Esophagus muscularis mucosa (tissue), 4 donors: ENCODE measurements at regions not wholly inside any gene's neighbourhood (a gene's known extent, or its start where the extent isn't known, plus 50 kb on each side); places are given as distances from the start of the nearest gene placed in this dataset.

Experiments used
- DNase-seq: peaks from one replicate; pipeline ENCODE4 v3.0.0-alpha.2; 2017; ENCODE audit errors: extremely low spot score
- H3K27ac ChIP-seq, 4 donors: fragments of 200-600 bp; sonication (generic); replicated peaks in 1 of 4; 1 replicate in 3 of 4; 2 replicates in 1 of 4; pipeline ENCODE4 v1.5.1; 2016 to 2019; ENCODE audit warnings: mild to moderate bottlenecking in 1 of 4
- H3K27me3 ChIP-seq, 4 donors: fragments of 200-600 bp; sonication (generic); one replicate each; pipeline versions ENCODE4 v1.5.1 to v1.6.0; 2016 to 2019
- H3K36me3 ChIP-seq, 4 donors: fragments of 200-600 bp; sonication (generic); one replicate each; pipeline ENCODE4 v1.5.1; 2016 to 2019
- H3K4me1 ChIP-seq, 4 donors: fragments of 200-600 bp; sonication (generic); one replicate each; pipeline ENCODE4 v1.5.1; 2016 to 2019
- H3K4me3 ChIP-seq, 4 donors: fragments of 200-600 bp; sonication (generic); 1 replicate in 2 of 4; 2 replicates in 2 of 4; pipeline ENCODE4 v1.5.1; 2016 to 2019; ENCODE audit warnings: mild to moderate bottlenecking in 4 of 4, moderate library complexity in 1 of 4
- H3K9me3 ChIP-seq, 4 donors: fragments of 200-600 bp; sonication (generic); 1 replicate in 3 of 4; 2 replicates in 1 of 4; pipeline ENCODE4 v1.5.1; 2016 to 2019
- EP300 ChIP-seq: sonication (generic); formaldehyde crosslinking; IDR thresholded peaks from one replicate; pipeline ENCODE4 v1.6.1; 2017; ENCODE audit warnings: antibody characterized with exemption
- POLR2A ChIP-seq: fragments of 450-650 bp; IDR thresholded peaks from one replicate; pipeline ENCODE4 v1.6.1; 2017; ENCODE audit warnings: antibody characterized with exemption, moderate library complexity, mild to moderate bottlenecking, low read depth
- POLR2AphosphoS5 ChIP-seq, 2 donors: sonication (generic); formaldehyde crosslinking; IDR thresholded peaks; one replicate each; pipeline ENCODE4 v1.6.1; 2017; ENCODE audit warnings: antibody characterized with exemption in 2 of 2
- WGBS: methylation state at CpG from one replicate; pipeline ENCODE4 v1.1.5; 2018; 5-methylcytosine and 5-hydroxymethylcytosine counted together
- intact Hi-C: fragments of 100-400 bp; cut with DNase I; formaldehyde crosslinking; loops from one replicate; pipeline ENCODE4 v1.15.1; 2023
- TF ChIP-seq, protein P1 (sequence below), 3 experiments: fragments of 200-600 bp in 2 of 3; fragments of 450-650 bp in 1 of 3; sonication (generic) in 2 of 3; IDR thresholded peaks; one replicate each; pipeline ENCODE4 v1.5.1; 2017 to 2019; ENCODE audit warnings: antibody characterized with exemption in 3 of 3, mild to moderate bottlenecking in 2 of 3, moderate library complexity in 1 of 3

DNA sequence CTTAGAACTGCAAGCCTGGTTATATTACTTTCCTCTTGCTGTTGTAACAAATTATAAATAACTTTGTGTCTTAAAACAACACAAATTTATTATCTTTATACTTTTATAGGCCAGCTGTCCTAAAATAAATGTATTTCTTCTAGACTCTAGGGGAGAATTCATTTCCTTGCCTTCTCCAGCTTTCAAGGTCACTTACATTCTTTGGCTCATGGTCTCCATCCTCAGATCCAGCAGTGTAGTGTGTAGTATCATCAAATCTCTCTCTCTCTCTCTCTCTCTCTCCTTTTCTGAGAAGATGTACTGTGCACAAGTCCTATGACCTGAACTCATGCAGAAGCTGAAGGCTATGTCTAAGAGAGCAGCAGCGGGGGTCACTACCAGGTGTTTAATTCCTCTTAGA lies 1510.6 kb downstream of the MRPL39 start:
- H3K4me1 ChIP-seq: no peaks in the 10 kb centered on the region
- WGBS: 92% methylated on average over 1 of the region's 1 CpG
- DNase-seq: no peak
- no peak for TF ChIP-seq POLR2A
- TF ChIP-seq POLR2AphosphoS5 (IDR thresholded peaks at IDR 0.05): no peak
- TF ChIP-seq, protein P1, sequence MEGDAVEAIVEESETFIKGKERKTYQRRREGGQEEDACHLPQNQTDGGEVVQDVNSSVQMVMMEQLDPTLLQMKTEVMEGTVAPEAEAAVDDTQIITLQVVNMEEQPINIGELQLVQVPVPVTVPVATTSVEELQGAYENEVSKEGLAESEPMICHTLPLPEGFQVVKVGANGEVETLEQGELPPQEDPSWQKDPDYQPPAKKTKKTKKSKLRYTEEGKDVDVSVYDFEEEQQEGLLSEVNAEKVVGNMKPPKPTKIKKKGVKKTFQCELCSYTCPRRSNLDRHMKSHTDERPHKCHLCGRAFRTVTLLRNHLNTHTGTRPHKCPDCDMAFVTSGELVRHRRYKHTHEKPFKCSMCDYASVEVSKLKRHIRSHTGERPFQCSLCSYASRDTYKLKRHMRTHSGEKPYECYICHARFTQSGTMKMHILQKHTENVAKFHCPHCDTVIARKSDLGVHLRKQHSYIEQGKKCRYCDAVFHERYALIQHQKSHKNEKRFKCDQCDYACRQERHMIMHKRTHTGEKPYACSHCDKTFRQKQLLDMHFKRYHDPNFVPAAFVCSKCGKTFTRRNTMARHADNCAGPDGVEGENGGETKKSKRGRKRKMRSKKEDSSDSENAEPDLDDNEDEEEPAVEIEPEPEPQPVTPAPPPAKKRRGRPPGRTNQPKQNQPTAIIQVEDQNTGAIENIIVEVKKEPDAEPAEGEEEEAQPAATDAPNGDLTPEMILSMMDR (IDR thresholded peaks at IDR 0.05): no peak
- H3K27ac ChIP-seq: no peak overlapping the region
- no peaks in the 10 kb centered on the region for H3K27me3 ChIP-seq
- no peak overlapping the region for H3K4me3 ChIP-seq
- intact Hi-C loops: no loop called here
- H3K9me3 ChIP-seq: no peaks in the 10 kb centered on the region
- no peaks in the 10 kb centered on the region for H3K36me3 ChIP-seq

DNA sequence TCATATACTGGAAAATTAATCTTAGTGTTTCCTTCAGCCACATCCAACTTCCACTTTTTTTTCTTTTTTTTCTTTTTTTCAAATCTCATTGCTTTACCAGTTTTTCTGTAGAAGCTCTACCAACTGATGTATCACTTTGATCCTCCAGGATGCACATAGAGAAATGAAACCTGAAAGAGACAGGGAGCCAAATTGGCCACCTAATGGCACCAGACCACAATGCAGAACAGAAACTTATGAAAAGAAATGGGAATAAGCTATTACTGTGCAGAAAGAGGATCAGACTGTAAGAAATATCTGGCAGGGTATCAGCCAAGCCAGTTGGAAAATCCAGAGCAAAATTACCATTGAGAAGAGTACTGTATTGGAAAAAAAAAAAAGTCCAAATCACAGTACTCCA lies 1514.2 kb downstream of the MRPL39 start:
- Histone ChIP-seq H3K27me3 (no peaks in the 10 kb centered on the region), H3K9me3 (no peaks in the 10 kb centered on the region), H3K27ac (no peak overlapping the region), H3K4me1 (no peaks in the 10 kb centered on the region), H3K36me3 (no peaks in the 10 kb centered on the region), H3K4me3 (no peak overlapping the region)
- intact Hi-C loops: no loop called here
- DNase-seq: no peak
- no peak for TF ChIP-seq POLR2A
- no peak for TF ChIP-seq POLR2AphosphoS5 (IDR thresholded peaks at IDR 0.05)
- TF ChIP-seq, protein P1 (IDR thresholded peaks at IDR 0.05): no peak
- TF ChIP-seq EP300: no peak

DNA sequence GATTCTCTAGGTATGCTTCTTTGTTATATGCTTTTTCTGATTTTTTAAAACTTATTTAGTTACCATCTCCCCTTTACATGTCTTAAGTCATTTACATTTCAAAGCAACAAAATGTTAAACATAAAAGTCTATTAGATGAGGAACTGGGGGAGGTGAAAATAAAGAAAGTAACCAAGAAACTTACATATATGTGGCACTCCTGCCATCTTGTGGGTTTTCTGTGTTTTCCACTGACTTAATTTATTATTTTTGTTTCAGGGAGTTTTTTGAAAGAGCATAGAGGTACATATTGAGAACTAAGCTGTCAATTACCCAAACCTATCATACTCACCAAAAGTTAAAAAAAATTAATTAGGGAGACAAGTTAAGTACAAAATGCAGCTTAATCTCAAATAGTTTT lies 1531.1 kb downstream of the MRPL39 start:
- TF ChIP-seq POLR2A (no peak), EP300 (no peak), POLR2AphosphoS5 (IDR thresholded peaks at IDR 0.05) (no peak)
- TF ChIP-seq, protein P1 (IDR thresholded peaks at IDR 0.05): no peak
- H3K4me3 ChIP-seq: no peak overlapping the region
- intact Hi-C loops: no loop called here
- H3K27me3 ChIP-seq: no peaks in the 10 kb centered on the region
- DNase-seq: no peak
- no peaks in the 10 kb centered on the region for H3K36me3 ChIP-seq
- H3K27ac ChIP-seq: no peak overlapping the region
- no peaks in the 10 kb centered on the region for H3K4me1 ChIP-seq
- peaks cover 0 to 10% (median 5%) of the 10 kb centered on the region in 4 donors for H3K9me3 ChIP-seq

DNA sequence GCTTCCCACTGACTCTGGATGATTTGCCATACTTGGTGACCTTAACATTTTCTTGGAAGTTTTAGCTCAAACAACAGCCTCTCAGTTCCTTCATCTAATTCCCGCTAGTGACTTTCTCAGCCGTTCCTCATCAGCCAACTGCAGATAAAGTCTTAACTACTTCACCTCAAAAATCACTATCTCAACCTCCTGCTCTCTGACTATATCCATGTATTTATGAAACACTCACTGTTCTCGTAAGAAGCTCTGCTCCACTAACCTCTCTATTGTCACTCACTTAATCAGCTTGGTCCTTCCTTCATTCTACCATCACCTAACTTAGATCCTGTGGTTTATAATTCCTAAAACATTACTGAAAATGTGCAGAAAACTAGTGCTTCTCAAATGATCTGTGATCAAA lies 1551.6 kb downstream of the MRPL39 start:
- WGBS: 67% methylated on average over 3 of the region's 3 CpGs
- TF ChIP-seq EP300 (no peak), POLR2A (no peak), POLR2AphosphoS5 (IDR thresholded peaks at IDR 0.05) (no peak)
- TF ChIP-seq, protein P1 (IDR thresholded peaks at IDR 0.05): no peak
- Histone ChIP-seq H3K4me3 (no peak overlapping the region), H3K27ac (no peak overlapping the region), H3K27me3 (no peaks in the 10 kb centered on the region), H3K4me1 (no peaks in the 10 kb centered on the region), H3K36me3 (no peaks in the 10 kb centered on the region), H3K9me3 (no peaks in the 10 kb centered on the region)
- intact Hi-C loops: no loop called here
- DNase-seq: no peak

DNA sequence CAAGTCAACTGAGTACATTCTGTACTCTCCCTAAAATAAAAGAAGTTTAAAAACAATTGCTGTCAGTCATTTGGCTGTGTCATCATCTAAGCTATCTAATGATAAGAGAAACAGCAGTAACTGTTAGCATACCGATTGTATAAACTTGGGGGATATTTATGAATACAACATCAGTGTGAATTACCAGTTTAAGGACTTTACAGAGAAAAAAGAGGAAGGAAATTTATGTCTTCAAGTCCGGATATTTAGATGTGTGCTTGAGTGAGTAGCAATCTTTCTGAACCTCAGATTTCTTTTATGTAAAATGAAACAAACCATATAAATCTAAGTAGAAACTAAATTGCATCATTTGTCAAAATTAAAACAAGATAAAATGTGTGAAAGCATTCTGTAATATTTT lies 1557.0 kb downstream of the MRPL39 start:
- no peaks in the 10 kb centered on the region for H3K27me3 ChIP-seq
- WGBS: 70% methylated on average over 2 of the region's 2 CpGs
- H3K4me1 ChIP-seq: peaks cover 0 to 12% (median 0%) of the 10 kb centered on the region in 4 donors
- no peaks in the 10 kb centered on the region for H3K9me3 ChIP-seq
- H3K36me3 ChIP-seq: no peaks in the 10 kb centered on the region
- H3K4me3 ChIP-seq: no peak overlapping the region
- no peak for TF ChIP-seq POLR2AphosphoS5 (IDR thresholded peaks at IDR 0.05)
- TF ChIP-seq, protein P1 (IDR thresholded peaks at IDR 0.05): no peak
- no peak for TF ChIP-seq EP300
- no peak for TF ChIP-seq POLR2A
- intact Hi-C loops: no loop called here
- no peak overlapping the region for H3K27ac ChIP-seq
- DNase-seq: no peak
